Peyer's patch (tissue), 4 donors: ENCODE measurements at regions not wholly inside any gene's neighbourhood (a gene's known extent, or its start where the extent isn't known, plus 50 kb on each side); places are given as distances from the start of the nearest gene placed in this dataset.

ENCODE experiments used
- CTCF ChIP-seq, 6 experiments: fragments of 450-650 bp in 4 of 6; fragments of 200-600 bp in 2 of 6; sonication (generic) in 1 of 6; IDR thresholded peaks; one replicate each; pipeline ENCODE4 v1.5.1; 2017 to 2019; ENCODE audit warnings: antibody characterized with exemption in 6 of 6, mild to moderate bottlenecking in 3 of 6, moderate library complexity in 1 of 6
- POLR2A ChIP-seq, 2 donors: fragments of 450-650 bp; IDR thresholded peaks; one replicate each; pipeline ENCODE4 v1.5.1; 2017; ENCODE audit warnings: antibody characterized with exemption in 2 of 2, mild to moderate bottlenecking in 2 of 2, moderate library complexity in 2 of 2

- TF ChIP-seq CTCF (IDR thresholded peaks at IDR 0.05) (no peak), POLR2A (IDR thresholded peaks at IDR 0.05) (no peak)
These were observed 1430.0 kb downstream of the ARAP2 start for GRCh38 chr4:34814266-34814665.
